A673 (cell line): ENCODE measurements at regions not wholly inside any gene's neighbourhood (a gene's known extent, or its start where the extent isn't known, plus 50 kb on each side); places are given as distances from the start of the nearest gene placed in this dataset.

Experiments
- BruUV-seq: library from RNA; stranded (reverse); fragments of 400-500 nt; replicated peaks from 2 replicates; lab custom pipeline; 2021; lab: Mats Ljungman, UMichigan
- CTCF ChIA-PET: fragments of 300-600 bp; sonication (Branson Sonifier 250); formaldehyde crosslinking; loops from one replicate; lab custom pipeline; 2022; ENCODE audit warnings: antibody characterized with exemption; lab: Charles Lee
- POLR2A ChIA-PET: fragments of 300-600 bp; sonication (Branson Sonifier 250); formaldehyde crosslinking; loops from one replicate; lab custom pipeline; 2022; ENCODE audit warnings: antibody characterized with exemption; ENCODE audit not compliant: low non-redundant PET; lab: Charles Lee
- DNase-seq: peaks from one replicate; pipeline ENCODE4 v3.0.0-alpha.2; 2015; ENCODE audit warnings: low spot score
- H3K27ac ChIP-seq: fragments of 200-600 bp; sonication (generic); 2 replicates; pipeline ENCODE4 v1.5.1; 2016; ENCODE audit warnings: mixed run types, low read depth, mild to moderate bottlenecking, mixed read lengths, antibody characterized with exemption, low read length; ENCODE audit not compliant: poor library complexity, severe bottlenecking
- H3K27me3 ChIP-seq: fragments of 200-600 bp; sonication (generic); replicated peaks from 2 replicates; pipeline ENCODE4 v1.6.1; 2017; ENCODE audit warnings: mixed run types, low read depth, mild to moderate bottlenecking, mixed read lengths, antibody characterized with exemption, low read length; ENCODE audit not compliant: insufficient read depth, poor library complexity
- H3K36me3 ChIP-seq: fragments of 200-600 bp; sonication (generic); 2 replicates; pipeline ENCODE4 v1.6.1; 2016; ENCODE audit warnings: mixed run types, mild to moderate bottlenecking, mixed read lengths, antibody characterized with exemption, low read length; ENCODE audit not compliant: insufficient read depth, poor library complexity, severe bottlenecking
- H3K4me1 ChIP-seq: fragments of 200-600 bp; sonication (generic); 2 replicates; pipeline ENCODE4 v1.6.1; 2017; ENCODE audit warnings: mixed run types, mild to moderate bottlenecking, mixed read lengths, antibody characterized with exemption, low read length; ENCODE audit not compliant: insufficient read depth, poor library complexity, severe bottlenecking
- H3K4me3 ChIP-seq: fragments of 200-600 bp; sonication (generic); 2 replicates; pipeline ENCODE4 v1.5.1; 2016; ENCODE audit warnings: low read depth, mixed run types, mild to moderate bottlenecking, mixed read lengths, low read length; ENCODE audit not compliant: poor library complexity, severe bottlenecking
- H3K9me3 ChIP-seq: fragments of 200-600 bp; sonication (generic); 2 replicates; pipeline ENCODE4 v1.6.1; 2016; ENCODE audit warnings: mixed run types, low read depth, mild to moderate bottlenecking, mixed read lengths, antibody characterized with exemption, low read length; ENCODE audit not compliant: poor library complexity, severe bottlenecking
- EZH2 ChIP-seq: fragments of 200-600 bp; sonication (generic); IDR thresholded peaks from 2 replicates; pipeline ENCODE4 v1.6.1; 2017; ENCODE audit warnings: borderline replicate concordance, low read depth, mild to moderate bottlenecking, mixed read lengths, antibody characterized with exemption, low read length; ENCODE audit not compliant: poor library complexity, severe bottlenecking
- intact Hi-C: fragments of 100-400 bp; cut with micrococcal nuclease; formaldehyde crosslinking; loops from one replicate; pipeline ENCODE4 v1.10.0; 2022; ENCODE audit not compliant: unreplicated experiment
- TF ChIP-seq, protein P1 (sequence below): fragments of 300-800, 200-600 bp; sonication (generic); conservative IDR thresholded peaks from 2 replicates; pipeline ENCODE4 v1.5.1; 2017; ENCODE audit warnings: low read depth, mild to moderate bottlenecking, antibody characterized with exemption, low read length, moderate library complexity, mixed read lengths

DNA sequence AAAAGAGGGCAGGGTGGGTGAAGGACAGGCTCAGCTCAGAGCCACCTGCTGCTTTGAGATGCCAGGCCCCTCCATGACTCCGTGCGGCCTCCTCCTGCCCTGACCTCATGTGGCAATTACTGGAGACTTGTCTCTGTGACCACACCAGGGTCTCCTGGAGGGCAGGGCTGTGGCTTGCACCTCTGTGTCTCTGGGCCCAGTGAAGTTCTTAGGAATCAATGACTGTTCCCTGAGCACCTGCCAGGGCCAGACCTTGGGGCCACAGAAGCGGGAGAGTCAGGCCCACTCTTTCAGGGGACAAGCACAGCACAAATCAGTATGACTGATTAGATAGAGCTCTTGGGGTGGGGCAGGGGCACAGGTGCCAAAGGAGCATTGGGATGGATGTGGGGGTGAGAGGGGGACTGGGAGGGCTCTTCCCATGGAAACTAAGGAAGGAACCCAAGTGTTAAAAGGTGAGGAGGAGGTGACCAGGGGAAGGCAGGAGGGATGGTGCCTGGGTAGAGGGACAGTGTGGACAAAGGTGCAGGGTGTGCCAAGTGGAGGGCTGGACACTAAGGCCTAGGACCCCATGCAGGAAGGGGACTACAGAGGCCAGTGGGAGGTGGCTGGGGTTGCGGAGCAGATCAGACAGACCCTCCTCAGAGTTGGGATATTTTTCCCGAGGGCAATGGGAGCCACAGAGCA, 77.3 kb upstream of the SHISAL1 start:
- TF ChIP-seq, protein P1, sequence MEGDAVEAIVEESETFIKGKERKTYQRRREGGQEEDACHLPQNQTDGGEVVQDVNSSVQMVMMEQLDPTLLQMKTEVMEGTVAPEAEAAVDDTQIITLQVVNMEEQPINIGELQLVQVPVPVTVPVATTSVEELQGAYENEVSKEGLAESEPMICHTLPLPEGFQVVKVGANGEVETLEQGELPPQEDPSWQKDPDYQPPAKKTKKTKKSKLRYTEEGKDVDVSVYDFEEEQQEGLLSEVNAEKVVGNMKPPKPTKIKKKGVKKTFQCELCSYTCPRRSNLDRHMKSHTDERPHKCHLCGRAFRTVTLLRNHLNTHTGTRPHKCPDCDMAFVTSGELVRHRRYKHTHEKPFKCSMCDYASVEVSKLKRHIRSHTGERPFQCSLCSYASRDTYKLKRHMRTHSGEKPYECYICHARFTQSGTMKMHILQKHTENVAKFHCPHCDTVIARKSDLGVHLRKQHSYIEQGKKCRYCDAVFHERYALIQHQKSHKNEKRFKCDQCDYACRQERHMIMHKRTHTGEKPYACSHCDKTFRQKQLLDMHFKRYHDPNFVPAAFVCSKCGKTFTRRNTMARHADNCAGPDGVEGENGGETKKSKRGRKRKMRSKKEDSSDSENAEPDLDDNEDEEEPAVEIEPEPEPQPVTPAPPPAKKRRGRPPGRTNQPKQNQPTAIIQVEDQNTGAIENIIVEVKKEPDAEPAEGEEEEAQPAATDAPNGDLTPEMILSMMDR: no peak
- TF ChIP-seq EZH2: no peak
- no peak for DNase-seq
- Histone ChIP-seq H3K4me1 (no peaks in the 10 kb centered on the region), H3K27ac (no peak overlapping the region), H3K36me3 (no peaks in the 10 kb centered on the region), H3K9me3 (no peaks in the 10 kb centered on the region), H3K4me3 (no peak overlapping the region), H3K27me3 (no peaks in the 10 kb centered on the region)
- ChIA-PET POLR2A (no interaction called here), CTCF (no interaction called here)
- intact Hi-C loops: no loop called here
- BruUV-seq: no TSS peak

DNA sequence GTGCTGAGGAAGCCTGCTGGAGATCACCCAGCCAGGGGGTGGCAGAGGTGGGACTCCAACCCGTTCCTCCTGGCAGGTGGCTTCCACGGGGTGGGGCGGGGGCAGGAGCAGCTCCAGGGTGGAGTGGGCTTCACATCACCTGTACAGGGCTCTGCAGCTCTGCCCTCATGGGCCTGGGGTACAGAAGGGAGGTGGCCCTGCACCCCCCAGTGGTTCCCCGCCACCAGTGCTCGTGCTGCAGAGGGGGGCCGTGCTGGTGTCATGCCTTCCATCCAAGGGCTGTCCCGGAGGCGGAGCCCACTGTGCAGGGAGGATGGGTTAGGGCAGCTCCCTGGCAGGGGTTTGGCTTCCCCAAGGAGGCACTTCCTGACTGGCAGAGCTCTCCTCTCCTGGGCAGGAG, 76.4 kb upstream of the SHISAL1 start:
- ChIA-PET POLR2A (no interaction called here), CTCF (no interaction called here)
- TF ChIP-seq EZH2: no peak
- TF ChIP-seq, protein P1: no peak
- intact Hi-C loops: no loop called here
- Histone ChIP-seq H3K9me3 (no peaks in the 10 kb centered on the region), H3K4me1 (no peaks in the 10 kb centered on the region), H3K27me3 (no peaks in the 10 kb centered on the region), H3K36me3 (no peaks in the 10 kb centered on the region), H3K4me3 (no peak overlapping the region), H3K27ac (no peak overlapping the region)
- BruUV-seq: no TSS peak
- no peak for DNase-seq

DNA sequence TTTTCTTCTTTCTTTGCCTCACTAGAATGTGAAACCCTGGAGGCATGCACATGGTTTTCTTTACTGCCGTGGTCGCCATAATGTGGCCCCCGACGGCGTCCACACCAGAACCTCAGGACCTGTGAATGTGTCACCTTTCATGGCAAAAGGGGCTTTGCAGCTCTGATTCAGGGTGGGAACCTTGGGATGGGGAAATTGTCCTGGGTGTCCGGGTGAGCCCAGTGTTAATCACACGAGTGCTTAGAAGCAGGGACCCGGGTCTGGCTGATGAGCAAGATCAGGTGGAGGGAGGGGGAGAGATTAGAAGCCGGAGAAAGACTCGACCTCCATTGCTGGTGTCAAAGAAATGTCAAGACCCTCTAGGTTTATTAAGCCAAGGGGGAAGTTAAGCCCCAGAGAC, 74.7 kb upstream of the SHISAL1 start:
- intact Hi-C loops: no loop called here
- BruUV-seq: no TSS peak
- no peak for DNase-seq
- no peak overlapping the region for H3K27ac ChIP-seq
- H3K4me3 ChIP-seq: no peak overlapping the region
- H3K4me1 ChIP-seq: no peaks in the 10 kb centered on the region
- no peaks in the 10 kb centered on the region for H3K9me3 ChIP-seq
- H3K36me3 ChIP-seq: no peaks in the 10 kb centered on the region
- no peaks in the 10 kb centered on the region for H3K27me3 ChIP-seq
- no peak for TF ChIP-seq EZH2
- TF ChIP-seq, protein P1: no peak
- POLR2A ChIA-PET: no interaction called here
- CTCF ChIA-PET: no interaction called here
